DMS 273 (cell line): ENCODE measurements at regions not wholly inside any gene's neighbourhood (a gene's known extent, or its start where the extent isn't known, plus 50 kb on each side); places are given as distances from the start of the nearest gene placed in this dataset.
"Not testable (repeated sequence)": the region's sequence is repeated elsewhere in the genome, so short reads cannot be mapped to it uniquely, and the experiment has no call there.

ENCODE experiments used
- DNase-seq: peaks from one replicate; lab custom pipeline; 2025; ENCODE audit not compliant: unreplicated experiment; lab: John Stamatoyannopoulos, UW

GRCh38 chr2:122266636-122267035 is 511.2 kb downstream of the TSN start:
- no peak for DNase-seq

- no peak for DNase-seq
Measured at GRCh38 chr2:122267947-122268346, 512.5 kb downstream of the TSN start.

GRCh38 chr2:122273785-122274419 is 518.5 kb downstream of the TSN start:
- no peak for DNase-seq

GRCh38 chr2:122277956-122278355 is 522.5 kb downstream of the TSN start:
- no peak for DNase-seq

- DNase-seq = peak; percentile 42
Measured at GRCh38 chr2:122300758-122301157, 545.3 kb downstream of the TSN start.

GRCh38 chr2:122307763-122308162 is 552.3 kb downstream of the TSN start:
- no peak for DNase-seq

GRCh38 chr2:122315306-122315705 is 559.9 kb downstream of the TSN start:
- peak; percentile 8 for DNase-seq

- no peak for DNase-seq
Measured at GRCh38 chr2:122319539-122320132, 564.2 kb downstream of the TSN start.

- DNase-seq = no peak
Measured at GRCh38 chr2:122322815-122323214, 567.4 kb downstream of the TSN start.

- no peak for DNase-seq
Measured at GRCh38 chr2:122323927-122324326, 568.5 kb downstream of the TSN start.

- DNase-seq = no peak
Measured at GRCh38 chr2:122326471-122326870, 571.0 kb downstream of the TSN start.

- DNase-seq = no peak
Measured at GRCh38 chr2:122328816-122329215, 573.4 kb downstream of the TSN start.

- DNase-seq = no peak
Measured at GRCh38 chr2:122329278-122329677, 573.8 kb downstream of the TSN start.

GRCh38 chr2:122333932-122334331 is 578.5 kb downstream of the TSN start:
- no peak for DNase-seq

GRCh38 chr2:122338000-122338399 is 582.5 kb downstream of the TSN start:
- DNase-seq = peak; percentile 3

- no peak for DNase-seq
Measured at GRCh38 chr2:122340246-122340645, 584.8 kb downstream of the TSN start.

- no peak for DNase-seq
Measured at GRCh38 chr2:122341007-122341406, 585.6 kb downstream of the TSN start.

- not testable (repeated sequence) for DNase-seq
Measured at GRCh38 chr2:122352151-122352550, 596.7 kb downstream of the TSN start.

- no peak for DNase-seq
Measured at GRCh38 chr2:122357998-122358397, 602.5 kb downstream of the TSN start.

GRCh38 chr2:122358729-122359128 is 603.3 kb downstream of the TSN start:
- no peak for DNase-seq

GRCh38 chr2:122363885-122364284 is 608.4 kb downstream of the TSN start:
- no peak for DNase-seq

- no peak for DNase-seq
Measured at GRCh38 chr2:122366427-122366826, 611.0 kb downstream of the TSN start.
